SK-N-SH (cell line): ENCODE measurements at regions not wholly inside any gene's neighbourhood (a gene's known extent, or its start where the extent isn't known, plus 50 kb on each side); places are given as distances from the start of the nearest gene placed in this dataset.

ENCODE experiments used
- CTCF ChIP-seq: fragments of 200-600 bp; sonication (generic); IDR thresholded peaks from 2 replicates; pipeline ENCODE4 v1.6.1; 2017; ENCODE audit warnings: antibody characterized with exemption, mild to moderate bottlenecking, moderate library complexity
- EP300 ChIP-seq, 2 experiments: IDR thresholded peaks; 2 replicates each; pipeline versions ENCODE4 v1.4.0 to v1.6.1; 2012; ENCODE audit warnings: borderline replicate concordance in 1 of 2, low read depth in 1 of 2, low read length in 1 of 2
- EZH2phosphoT487 ChIP-seq: fragments of 200-600 bp; sonication (generic); IDR thresholded peaks from 2 replicates; pipeline ENCODE4 v1.6.1; 2017; ENCODE audit warnings: low read depth, mixed run types, mild to moderate bottlenecking, antibody characterized with exemption, moderate library complexity, borderline replicate concordance
- FOSL2 ChIP-seq: IDR thresholded peaks from 2 replicates; pipeline ENCODE4 v1.4.0; 2012; ENCODE audit warnings: low read depth, mild to moderate bottlenecking, moderate library complexity, borderline replicate concordance
- GABPA ChIP-seq: IDR thresholded peaks from 2 replicates; pipeline ENCODE4 v1.4.0; 2012; ENCODE audit warnings: low read depth, mild to moderate bottlenecking
- MEF2A ChIP-seq: IDR thresholded peaks from 2 replicates; pipeline ENCODE4 v1.4.0; 2012; ENCODE audit warnings: low read depth, borderline replicate concordance
- RAD21 ChIP-seq: IDR thresholded peaks from 2 replicates; pipeline ENCODE4 v1.6.1; 2012; ENCODE audit warnings: mild to moderate bottlenecking, low read length
- RCOR1 ChIP-seq: fragments of 150-350 bp; IDR thresholded peaks from 2 replicates; pipeline ENCODE4 v1.6.1; 2017; ENCODE audit warnings: antibody characterized with exemption, low read length
- SMC3 ChIP-seq: IDR thresholded peaks from 2 replicates; pipeline ENCODE4 v1.6.1; 2012; ENCODE audit warnings: low read depth, low read length, improper control_type of control experiment
- TAF1 ChIP-seq: IDR thresholded peaks from 2 replicates; pipeline ENCODE4 v1.6.1; 2012; ENCODE audit warnings: low read depth, mild to moderate bottlenecking, low read length, moderate library complexity, borderline replicate concordance
- TF ChIP-seq, protein P1 (sequence below): IDR thresholded peaks from 2 replicates; pipeline ENCODE4 v1.4.0; 2012; ENCODE audit warnings: low read depth
- TF ChIP-seq, protein P2 (sequence below): IDR thresholded peaks from 2 replicates; pipeline ENCODE4 v1.4.0; 2012; ENCODE audit warnings: low read depth, borderline replicate concordance
- TF ChIP-seq, protein P3 (sequence below): IDR thresholded peaks from 2 replicates; pipeline ENCODE4 v1.4.0; 2012; ENCODE audit warnings: low read depth, borderline replicate concordance

- no peak for TF ChIP-seq CTCF
- TF ChIP-seq SMC3, result no peak
- no peak for TF ChIP-seq EP300 (IDR thresholded peaks at IDR 0.05; ENCODE audit: borderline replicate concordance in 1 of 2, low read depth in 1 of 2, low read length in 1 of 2)
- TF ChIP-seq GABPA, result no peak
- TF ChIP-seq TAF1, result no peak
- TF ChIP-seq RAD21, result no peak
- TF ChIP-seq EZH2phosphoT487, result no peak
- TF ChIP-seq, protein P1, sequence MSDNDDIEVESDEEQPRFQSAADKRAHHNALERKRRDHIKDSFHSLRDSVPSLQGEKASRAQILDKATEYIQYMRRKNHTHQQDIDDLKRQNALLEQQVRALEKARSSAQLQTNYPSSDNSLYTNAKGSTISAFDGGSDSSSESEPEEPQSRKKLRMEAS, result no peak
- TF ChIP-seq, protein P2, sequence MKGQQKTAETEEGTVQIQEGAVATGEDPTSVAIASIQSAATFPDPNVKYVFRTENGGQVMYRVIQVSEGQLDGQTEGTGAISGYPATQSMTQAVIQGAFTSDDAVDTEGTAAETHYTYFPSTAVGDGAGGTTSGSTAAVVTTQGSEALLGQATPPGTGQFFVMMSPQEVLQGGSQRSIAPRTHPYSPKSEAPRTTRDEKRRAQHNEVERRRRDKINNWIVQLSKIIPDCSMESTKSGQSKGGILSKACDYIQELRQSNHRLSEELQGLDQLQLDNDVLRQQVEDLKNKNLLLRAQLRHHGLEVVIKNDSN, result no peak
- TF ChIP-seq, protein P3, sequence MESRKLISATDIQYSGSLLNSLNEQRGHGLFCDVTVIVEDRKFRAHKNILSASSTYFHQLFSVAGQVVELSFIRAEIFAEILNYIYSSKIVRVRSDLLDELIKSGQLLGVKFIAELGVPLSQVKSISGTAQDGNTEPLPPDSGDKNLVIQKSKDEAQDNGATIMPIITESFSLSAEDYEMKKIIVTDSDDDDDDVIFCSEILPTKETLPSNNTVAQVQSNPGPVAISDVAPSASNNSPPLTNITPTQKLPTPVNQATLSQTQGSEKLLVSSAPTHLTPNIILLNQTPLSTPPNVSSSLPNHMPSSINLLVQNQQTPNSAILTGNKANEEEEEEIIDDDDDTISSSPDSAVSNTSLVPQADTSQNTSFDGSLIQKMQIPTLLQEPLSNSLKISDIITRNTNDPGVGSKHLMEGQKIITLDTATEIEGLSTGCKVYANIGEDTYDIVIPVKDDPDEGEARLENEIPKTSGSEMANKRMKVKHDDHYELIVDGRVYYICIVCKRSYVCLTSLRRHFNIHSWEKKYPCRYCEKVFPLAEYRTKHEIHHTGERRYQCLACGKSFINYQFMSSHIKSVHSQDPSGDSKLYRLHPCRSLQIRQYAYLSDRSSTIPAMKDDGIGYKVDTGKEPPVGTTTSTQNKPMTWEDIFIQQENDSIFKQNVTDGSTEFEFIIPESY, result no peak
- TF ChIP-seq RCOR1, result no peak
- no peak for TF ChIP-seq MEF2A
- no peak for TF ChIP-seq FOSL2
Observed at GRCh38 chr20:55052459-55052858, 577.1 kb downstream of the DOK5 start.
